LNCaP clone FGC (cell line): ENCODE measurements at regions not wholly inside any gene's neighbourhood (a gene's known extent, or its start where the extent isn't known, plus 50 kb on each side); places are given as distances from the start of the nearest gene placed in this dataset.

Source experiments
- DNase-seq: peaks from one replicate; pipeline ENCODE4 v3.0.0-alpha.2; 2011; ENCODE audit warnings: low read depth
- H3K4me3 ChIP-seq: 2 replicates; pipeline ENCODE4 v1.5.1; 2011; ENCODE audit warnings: mild to moderate bottlenecking, low read depth, low read length, control low read depth
- TF ChIP-seq, protein P1 (sequence below): IDR thresholded peaks from 2 replicates; pipeline ENCODE4 v1.5.1; 2012; ENCODE audit warnings: mild to moderate bottlenecking; ENCODE audit not compliant: control insufficient read depth, insufficient read depth; ENCODE audit errors: extremely low read depth

DNA sequence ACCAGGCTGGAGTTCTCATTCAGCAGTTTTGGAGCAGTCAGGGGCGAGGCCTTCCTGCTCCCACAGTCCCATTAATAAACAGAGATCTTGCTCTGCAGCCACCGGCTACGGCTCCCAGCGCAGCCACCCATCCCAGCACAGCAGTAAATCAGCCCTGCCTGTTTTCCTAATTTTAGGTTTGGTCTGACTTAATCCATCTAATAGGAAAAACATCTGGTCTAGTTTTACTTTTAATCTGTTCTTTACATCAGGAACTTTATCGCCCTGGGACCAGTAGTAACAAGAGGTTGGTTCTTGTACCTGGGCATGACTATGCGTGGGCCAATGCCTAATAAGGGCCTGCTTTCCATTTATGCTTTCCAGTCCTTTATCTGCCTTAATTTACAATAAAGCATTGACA lies 264.0 kb upstream of the DPH6 start:
- H3K4me3 ChIP-seq = no peak overlapping the region
- TF ChIP-seq, protein P1, sequence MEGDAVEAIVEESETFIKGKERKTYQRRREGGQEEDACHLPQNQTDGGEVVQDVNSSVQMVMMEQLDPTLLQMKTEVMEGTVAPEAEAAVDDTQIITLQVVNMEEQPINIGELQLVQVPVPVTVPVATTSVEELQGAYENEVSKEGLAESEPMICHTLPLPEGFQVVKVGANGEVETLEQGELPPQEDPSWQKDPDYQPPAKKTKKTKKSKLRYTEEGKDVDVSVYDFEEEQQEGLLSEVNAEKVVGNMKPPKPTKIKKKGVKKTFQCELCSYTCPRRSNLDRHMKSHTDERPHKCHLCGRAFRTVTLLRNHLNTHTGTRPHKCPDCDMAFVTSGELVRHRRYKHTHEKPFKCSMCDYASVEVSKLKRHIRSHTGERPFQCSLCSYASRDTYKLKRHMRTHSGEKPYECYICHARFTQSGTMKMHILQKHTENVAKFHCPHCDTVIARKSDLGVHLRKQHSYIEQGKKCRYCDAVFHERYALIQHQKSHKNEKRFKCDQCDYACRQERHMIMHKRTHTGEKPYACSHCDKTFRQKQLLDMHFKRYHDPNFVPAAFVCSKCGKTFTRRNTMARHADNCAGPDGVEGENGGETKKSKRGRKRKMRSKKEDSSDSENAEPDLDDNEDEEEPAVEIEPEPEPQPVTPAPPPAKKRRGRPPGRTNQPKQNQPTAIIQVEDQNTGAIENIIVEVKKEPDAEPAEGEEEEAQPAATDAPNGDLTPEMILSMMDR = no peak
- DNase-seq = no peak

DNA sequence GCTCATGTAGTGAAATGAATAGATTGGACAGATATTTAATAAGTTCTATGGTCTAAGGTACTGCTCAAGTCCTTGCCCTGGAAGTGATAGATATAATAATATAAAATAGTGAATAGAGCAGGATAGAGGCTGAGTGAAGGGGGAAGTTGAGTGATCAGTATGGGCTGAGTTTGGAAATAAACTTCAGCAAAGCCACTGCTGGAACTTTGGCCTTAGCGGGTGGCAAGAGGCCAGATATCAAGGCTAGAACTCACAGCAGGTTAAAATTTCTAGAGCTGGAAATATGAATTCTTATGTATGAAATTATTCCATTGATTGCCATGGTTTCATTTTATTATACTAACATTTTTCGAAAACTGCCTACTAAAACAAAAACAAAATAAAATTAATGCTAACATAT lies 267.6 kb upstream of the DPH6 start:
- H3K4me3 ChIP-seq = no peak overlapping the region
- no peak for DNase-seq
- TF ChIP-seq, protein P1 = no peak

DNA sequence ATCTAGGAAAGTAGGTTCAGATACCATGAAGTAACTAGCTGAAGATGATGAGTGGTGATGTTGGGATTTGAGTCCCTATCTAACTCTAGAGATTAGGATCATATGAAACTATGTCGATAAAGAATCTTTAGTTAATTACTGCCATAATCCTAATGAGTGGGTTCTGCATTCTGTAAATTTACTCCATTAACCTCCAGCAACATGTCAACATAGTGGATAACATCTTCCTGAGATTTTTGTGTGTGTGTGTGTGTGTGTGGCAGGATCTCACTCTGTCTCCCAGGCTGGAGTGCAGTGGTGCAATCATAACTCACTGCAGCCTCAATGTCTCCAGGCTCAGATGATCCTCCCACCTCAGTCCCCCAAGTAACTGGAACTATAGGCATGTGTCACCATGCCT lies 272.9 kb upstream of the DPH6 start:
- TF ChIP-seq, protein P1 = no peak
- DNase-seq = no peak
- no peak overlapping the region for H3K4me3 ChIP-seq

DNA sequence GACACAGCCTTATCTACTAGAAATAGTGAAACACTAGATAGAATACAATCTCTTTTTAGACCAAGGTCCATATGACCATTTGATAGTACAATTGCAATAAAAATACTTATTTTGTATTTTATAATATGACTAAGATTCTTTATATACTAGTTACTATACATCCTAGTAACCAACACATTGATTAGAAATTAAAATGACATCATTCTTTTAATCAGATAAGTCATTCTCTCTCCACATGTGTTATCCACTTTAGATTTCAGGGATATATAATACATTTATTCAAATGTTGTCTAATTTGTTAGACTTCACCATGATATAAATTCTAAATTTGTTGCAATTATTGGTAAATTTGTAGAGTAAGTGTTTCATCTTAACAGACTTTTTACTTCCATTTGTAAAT lies 276.2 kb upstream of the DPH6 start:
- H3K4me3 ChIP-seq = no peak overlapping the region
- no peak for DNase-seq
- TF ChIP-seq, protein P1 = no peak

DNA sequence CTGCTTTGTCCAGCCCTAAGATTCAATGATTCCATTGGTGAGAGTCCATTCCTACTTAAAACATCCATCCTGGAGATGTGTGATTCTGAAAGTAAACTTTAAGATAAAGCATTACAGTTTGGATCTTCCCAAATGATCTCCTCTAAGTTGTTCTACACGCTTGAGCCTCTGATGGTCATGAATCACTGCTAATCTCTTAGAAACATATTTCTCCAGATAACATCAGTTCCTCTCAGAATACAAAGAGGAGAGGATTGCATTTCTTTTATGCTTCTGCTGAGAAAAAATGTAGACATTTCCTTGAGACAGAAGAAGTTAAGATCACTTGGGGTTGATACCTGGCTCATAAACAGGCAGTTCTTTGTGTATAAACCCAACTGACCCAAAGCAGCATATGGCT lies 281.2 kb upstream of the DPH6 start:
- TF ChIP-seq, protein P1 = no peak
- H3K4me3 ChIP-seq = no peak overlapping the region
- DNase-seq = no peak

DNA sequence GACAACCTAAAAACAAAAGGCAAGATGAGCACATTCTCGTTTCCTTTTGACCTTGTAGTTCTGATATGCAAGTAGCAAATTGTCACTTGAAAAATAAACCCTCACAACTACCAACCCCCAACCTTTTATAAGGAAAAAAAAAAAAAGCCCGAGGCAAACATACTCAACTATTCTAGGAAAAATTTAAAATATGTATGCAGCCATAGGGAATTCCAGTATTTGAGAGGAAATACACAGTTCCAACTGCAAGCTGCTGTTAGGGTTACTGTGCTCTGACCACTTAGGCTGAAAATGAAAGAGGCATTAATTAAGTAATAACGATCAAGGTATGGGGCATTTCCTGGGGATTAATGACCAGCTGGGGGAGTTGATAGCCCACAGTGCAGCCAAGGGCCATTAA lies 281.9 kb upstream of the DPH6 start:
- TF ChIP-seq, protein P1 = no peak
- no peak overlapping the region for H3K4me3 ChIP-seq
- DNase-seq = no peak

DNA sequence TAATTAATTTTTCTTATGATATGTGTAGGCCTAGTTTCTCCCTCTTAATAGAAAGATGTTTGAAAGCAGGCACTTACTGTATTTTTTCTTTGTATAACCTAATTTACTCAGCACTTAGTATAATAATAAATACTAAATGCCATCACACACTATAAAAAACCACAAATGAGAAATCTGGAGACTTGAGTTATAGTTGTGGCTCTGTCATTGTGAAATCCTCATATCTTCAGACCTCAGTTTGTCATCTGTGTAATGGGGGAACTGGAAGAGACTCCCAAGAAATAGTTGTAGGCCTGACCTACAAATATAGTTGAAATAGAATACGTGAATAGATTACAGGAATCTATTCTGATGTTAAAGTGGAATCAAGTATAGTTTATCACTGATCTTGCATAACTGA lies 287.6 kb upstream of the DPH6 start:
- TF ChIP-seq, protein P1 = no peak
- DNase-seq = no peak
- no peak overlapping the region for H3K4me3 ChIP-seq
